GM18909 (cell line): ENCODE measurements at regions not wholly inside any gene's neighbourhood (a gene's known extent, or its start where the extent isn't known, plus 50 kb on each side); places are given as distances from the start of the nearest gene placed in this dataset.

Experiments
- ATAC-seq: cut with Tn5 transposase; IDR thresholded peaks from one replicate; pipeline ENCODE4 v1.9.1; 2021; ENCODE audit warnings: mild to moderate bottlenecking; ENCODE audit not compliant: unreplicated experiment, poor library complexity

- no peak for ATAC-seq
Observed at GRCh38 chr1:116819081-116819480, 64.9 kb downstream of the CD2 start.

GRCh38 chr1:116820369-116820768 lies 66.1 kb downstream of the CD2 start:
- ATAC-seq, result no peak

DNA sequence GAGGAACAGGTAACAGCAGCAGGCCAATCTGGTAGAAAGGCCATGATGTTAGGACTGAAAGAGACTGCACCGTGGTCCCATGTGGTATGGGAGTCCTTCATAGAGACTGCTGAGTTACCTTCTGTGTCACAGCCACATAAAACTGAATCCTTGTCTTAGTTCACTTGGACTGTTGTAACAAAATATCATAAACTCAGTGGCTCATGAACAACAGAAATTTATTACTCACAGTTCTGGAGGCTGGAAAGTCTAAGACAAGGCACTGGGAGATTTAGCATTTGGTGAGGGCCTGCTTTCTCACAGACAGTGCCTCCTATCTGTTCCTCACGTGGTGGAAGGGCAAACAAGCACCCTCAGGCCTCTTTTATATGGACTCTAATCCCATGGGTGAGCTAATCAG lies 67.5 kb downstream of the CD2 start:
- no peak for ATAC-seq

DNA sequence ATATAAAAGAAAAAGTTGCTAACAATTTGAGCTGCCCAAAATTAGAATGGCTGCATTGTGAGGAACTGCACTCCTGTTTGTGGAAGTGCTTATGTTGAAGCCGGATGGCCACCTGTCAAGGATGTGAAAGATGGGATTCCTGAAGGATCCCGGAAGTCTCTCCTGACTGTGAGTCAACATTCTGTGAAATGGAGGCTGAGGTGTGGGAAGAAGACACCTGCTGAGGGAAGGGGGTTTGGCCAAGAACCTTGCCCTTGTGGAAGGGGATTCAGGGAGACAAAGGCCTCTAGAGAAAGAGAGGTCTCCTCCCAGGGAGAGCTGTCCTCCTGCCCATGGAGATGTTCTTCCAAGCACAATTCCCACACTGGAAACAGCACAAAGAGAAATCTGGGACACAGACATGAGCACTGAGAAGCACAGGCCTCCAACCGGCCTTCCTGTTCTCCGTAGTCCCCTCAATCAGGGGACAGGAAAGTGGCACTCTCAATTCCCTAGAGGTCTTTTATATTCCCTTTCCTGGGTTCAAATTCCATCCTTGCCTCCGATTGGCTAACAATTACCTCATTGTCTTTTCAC lies 70.5 kb downstream of the CD2 start:
- ATAC-seq, result no peak

GRCh38 chr1:116825207-116825719 lies 71.0 kb downstream of the CD2 start:
- no peak for ATAC-seq

GRCh38 chr1:116825720-116826438 lies 71.6 kb downstream of the CD2 start:
- no peak for ATAC-seq

GRCh38 chr1:116826818-116827606 lies 72.8 kb downstream of the CD2 start:
- ATAC-seq, result peak; percentile 86

GRCh38 chr1:116827607-116828105 lies 73.4 kb downstream of the CD2 start:
- ATAC-seq, result no peak

GRCh38 chr1:116832308-116832931 lies 77.3 kb upstream of the PTGFRN start:
- no peak for ATAC-seq

- ATAC-seq, result no peak
Observed at GRCh38 chr1:116832932-116833578, 76.7 kb upstream of the PTGFRN start.

- no peak for ATAC-seq
Observed at GRCh38 chr1:116833718-116834117, 76.0 kb upstream of the PTGFRN start.

GRCh38 chr1:116834595-116834994 lies 75.1 kb upstream of the PTGFRN start:
- ATAC-seq, result no peak

DNA sequence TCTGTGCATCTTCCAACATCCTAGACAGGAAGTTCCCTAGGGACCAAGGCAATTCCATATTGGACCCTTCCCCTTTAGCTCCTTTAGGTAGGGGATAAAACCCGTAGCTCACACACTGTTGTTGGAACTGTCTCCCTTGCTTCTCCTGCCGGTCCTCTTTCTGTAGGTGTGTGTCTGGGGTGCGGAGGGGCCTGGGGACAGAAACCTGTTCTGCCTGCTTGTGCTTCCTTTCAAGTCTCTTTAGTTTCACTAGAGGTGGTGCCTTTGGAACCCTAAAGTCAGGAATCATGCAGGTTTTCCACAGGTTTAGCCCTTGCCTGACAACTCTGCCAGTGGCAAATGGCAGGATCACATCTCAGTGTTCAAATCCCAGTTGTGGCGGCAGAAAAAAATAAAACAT lies 74.6 kb upstream of the PTGFRN start:
- ATAC-seq, result no peak

- no peak for ATAC-seq
Observed at GRCh38 chr1:116836099-116836498, 73.6 kb upstream of the PTGFRN start.

DNA sequence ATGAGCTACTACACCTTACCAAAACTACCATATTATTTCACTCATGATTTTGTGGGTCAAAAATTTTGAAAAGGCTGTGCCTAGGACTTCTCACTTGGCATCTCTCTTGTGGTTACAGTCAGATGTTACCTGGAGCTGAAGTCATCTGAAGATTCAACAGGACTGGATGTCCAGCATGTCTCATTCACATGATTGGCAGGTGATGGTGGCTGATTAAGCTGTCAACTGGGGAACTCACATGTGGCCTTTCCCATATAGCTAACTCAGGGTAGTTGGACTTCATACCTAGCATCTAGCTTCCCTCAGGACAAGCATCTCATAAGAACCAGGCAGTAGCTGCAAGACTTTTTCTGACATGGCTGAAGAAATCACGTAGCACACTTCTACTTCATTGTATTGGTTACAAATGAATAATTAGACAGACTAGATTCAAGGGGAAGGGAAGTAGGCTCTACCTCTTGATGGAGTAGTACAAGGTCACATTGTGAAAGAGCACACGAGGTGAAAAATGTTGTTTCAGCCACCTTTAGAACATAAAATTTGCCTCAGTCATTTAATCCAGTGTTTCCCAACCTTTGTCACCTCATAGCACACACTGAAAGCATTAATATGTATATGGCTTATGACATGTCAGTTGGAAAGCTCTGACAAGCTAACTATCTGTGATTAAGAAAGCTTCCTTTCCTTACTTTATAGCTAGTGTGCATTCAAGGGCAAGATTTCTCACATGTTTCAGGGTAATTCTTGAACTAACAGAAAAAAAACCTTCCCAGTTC lies 68.0 kb upstream of the PTGFRN start:
- no peak for ATAC-seq

- ATAC-seq, result no peak
Observed at GRCh38 chr1:116842654-116843053, 67.1 kb upstream of the PTGFRN start.

DNA sequence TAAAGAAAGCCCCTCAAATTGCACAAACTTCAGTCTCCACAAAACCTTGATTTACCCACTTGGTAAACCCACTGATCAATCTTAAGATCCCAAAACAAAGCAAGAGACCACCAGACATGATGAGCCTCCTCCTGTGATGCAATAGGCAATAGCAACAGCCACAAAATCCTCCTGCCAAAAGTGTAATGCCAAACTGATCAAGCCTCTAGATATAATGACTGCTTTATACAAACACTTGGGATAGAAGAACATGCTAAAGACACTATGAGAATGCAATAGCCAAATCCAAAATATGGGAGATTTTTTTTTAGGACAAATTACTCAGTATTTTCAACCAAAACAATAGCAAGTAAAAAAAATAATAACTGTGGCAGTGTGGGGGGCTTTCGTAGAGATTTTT lies 64.9 kb upstream of the PTGFRN start:
- ATAC-seq, result no peak

GRCh38 chr1:116847190-116847589 lies 62.5 kb upstream of the PTGFRN start:
- ATAC-seq, result no peak
